HS-5 (cell line): ENCODE measurements at regions not wholly inside any gene's neighbourhood (a gene's known extent, or its start where the extent isn't known, plus 50 kb on each side); places are given as distances from the start of the nearest gene placed in this dataset.
"Not testable (repeated sequence)": the region's sequence is repeated elsewhere in the genome, so short reads cannot be mapped to it uniquely, and the experiment has no call there.

Experiments
- DNase-seq: peaks from one replicate; pipeline ENCODE4 v3.0.0-alpha.2; 2012; ENCODE audit warnings: low read depth

- DNase-seq, result no peak
Observed at GRCh38 chr16:65621640-65622039, 499.8 kb upstream of the CDH11 start.

GRCh38 chr16:65619606-65620005, 497.7 kb upstream of the CDH11 start:
- no peak for DNase-seq

- no peak for DNase-seq
Observed at GRCh38 chr16:65618931-65619330, 497.1 kb upstream of the CDH11 start.

GRCh38 chr16:65618333-65618732, 496.5 kb upstream of the CDH11 start:
- no peak for DNase-seq

GRCh38 chr16:65617421-65617820, 495.6 kb upstream of the CDH11 start:
- no peak for DNase-seq

- no peak for DNase-seq
Observed at GRCh38 chr16:65608455-65608854, 486.6 kb upstream of the CDH11 start.

GRCh38 chr16:65604771-65605170, 482.9 kb upstream of the CDH11 start:
- no peak for DNase-seq

GRCh38 chr16:65601781-65602180, 479.9 kb upstream of the CDH11 start:
- no peak for DNase-seq

- DNase-seq, result no peak
Observed at GRCh38 chr16:65600629-65601028, 478.8 kb upstream of the CDH11 start.

GRCh38 chr16:65600046-65600445, 478.2 kb upstream of the CDH11 start:
- DNase-seq, result no peak

GRCh38 chr16:65598621-65599020, 476.8 kb upstream of the CDH11 start:
- no peak for DNase-seq

GRCh38 chr16:65583498-65583897, 461.6 kb upstream of the CDH11 start:
- DNase-seq, result no peak

- no peak for DNase-seq
Observed at GRCh38 chr16:65579050-65579449, 457.2 kb upstream of the CDH11 start.

GRCh38 chr16:65576631-65577030, 454.8 kb upstream of the CDH11 start:
- no peak for DNase-seq

- no peak for DNase-seq
Observed at GRCh38 chr16:65576139-65576538, 454.3 kb upstream of the CDH11 start.

- no peak for DNase-seq
Observed at GRCh38 chr16:65574326-65574966, 452.6 kb upstream of the CDH11 start.

- peak; percentile 72 for DNase-seq
Observed at GRCh38 chr16:65572156-65572555, 450.3 kb upstream of the CDH11 start.

- DNase-seq, result no peak
Observed at GRCh38 chr16:65570261-65570660, 448.4 kb upstream of the CDH11 start.

GRCh38 chr16:65559846-65560245, 438.0 kb upstream of the CDH11 start:
- no peak for DNase-seq

GRCh38 chr16:65549689-65550088, 427.8 kb upstream of the CDH11 start:
- not testable (repeated sequence) for DNase-seq

- DNase-seq, result no peak
Observed at GRCh38 chr16:65548470-65548869, 426.6 kb upstream of the CDH11 start.

- peak; percentile 53 for DNase-seq
Observed at GRCh38 chr16:65547772-65548446, 426.0 kb upstream of the CDH11 start.

GRCh38 chr16:65546353-65546791, 424.5 kb upstream of the CDH11 start:
- DNase-seq, result no peak

GRCh38 chr16:65545413-65545956, 423.6 kb upstream of the CDH11 start:
- DNase-seq, result no peak
